NCI-H510A treated with DMSO at 0.1 percent for 48 hours (cell line): ENCODE measurements at regions not wholly inside any gene's neighbourhood (a gene's known extent, or its start where the extent isn't known, plus 50 kb on each side); places are given as distances from the start of the nearest gene placed in this dataset.
A peak's percentile ranks its signal among the peaks of the same experiment; 100 is the strongest.

ENCODE experiments used
- DNase-seq: peaks from one replicate; lab custom pipeline; 2025; lab: John Stamatoyannopoulos, UW

DNA sequence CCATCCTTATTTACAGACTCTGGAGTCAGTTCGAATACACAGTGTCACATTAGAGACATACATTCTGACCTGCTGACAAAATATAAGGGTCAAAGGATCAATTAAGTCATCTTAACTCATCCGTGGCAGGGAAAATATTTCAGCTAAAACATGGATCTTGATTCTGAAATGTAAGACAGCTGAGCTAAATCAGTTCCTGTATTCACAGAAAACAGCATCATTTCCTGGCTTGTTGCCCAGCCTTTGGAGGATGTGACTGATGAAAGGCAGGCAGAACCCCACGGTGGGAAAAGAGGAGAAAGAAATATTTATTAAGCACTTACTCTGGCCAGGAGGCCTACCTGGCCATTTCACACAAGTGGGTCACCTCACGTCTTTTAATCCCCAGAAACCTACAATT lies 101.9 kb downstream of the GAS2L3 start:
- DNase-seq, result peak; percentile 6

GRCh38 chr12:100681074-100681473 lies 107.6 kb downstream of the GAS2L3 start:
- no peak for DNase-seq

- no peak for DNase-seq
Observed at GRCh38 chr12:100682178-100682577, 108.7 kb downstream of the GAS2L3 start.

DNA sequence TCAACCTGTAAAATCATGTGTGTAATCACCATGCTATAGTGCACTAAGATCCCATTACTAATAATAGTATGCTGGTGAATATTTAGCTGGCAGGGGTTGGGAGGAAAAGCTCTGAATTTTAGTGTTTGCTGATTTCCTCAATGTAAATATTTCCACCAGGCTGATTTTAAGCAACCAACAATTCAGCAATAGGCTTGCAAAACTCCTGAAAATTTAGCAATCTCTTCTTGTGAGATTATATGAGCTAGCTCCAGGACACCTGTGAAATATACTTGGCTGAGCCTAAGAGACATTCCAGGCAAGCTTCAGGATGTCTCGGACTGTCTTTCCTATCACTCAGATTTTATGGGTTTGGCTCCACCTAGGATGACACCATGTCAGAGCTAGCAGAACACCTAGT lies 106.9 kb upstream of the ANO4 start:
- no peak for DNase-seq

- peak; percentile 8 for DNase-seq
Observed at GRCh38 chr12:100688451-100688864, 106.1 kb upstream of the ANO4 start.

GRCh38 chr12:100692502-100692901 lies 102.1 kb upstream of the ANO4 start:
- DNase-seq, result no peak

- DNase-seq, result no peak
Observed at GRCh38 chr12:100698518-100698917, 96.1 kb upstream of the ANO4 start.

- DNase-seq, result no peak
Observed at GRCh38 chr12:100699209-100699608, 95.4 kb upstream of the ANO4 start.

GRCh38 chr12:100703337-100703736 lies 91.2 kb upstream of the ANO4 start:
- no peak for DNase-seq

GRCh38 chr12:100703868-100704267 lies 90.7 kb upstream of the ANO4 start:
- no peak for DNase-seq

- peak; percentile 41 for DNase-seq
Observed at GRCh38 chr12:100706033-100706432, 88.5 kb upstream of the ANO4 start.

GRCh38 chr12:100708591-100708990 lies 86.0 kb upstream of the ANO4 start:
- DNase-seq, result no peak

DNA sequence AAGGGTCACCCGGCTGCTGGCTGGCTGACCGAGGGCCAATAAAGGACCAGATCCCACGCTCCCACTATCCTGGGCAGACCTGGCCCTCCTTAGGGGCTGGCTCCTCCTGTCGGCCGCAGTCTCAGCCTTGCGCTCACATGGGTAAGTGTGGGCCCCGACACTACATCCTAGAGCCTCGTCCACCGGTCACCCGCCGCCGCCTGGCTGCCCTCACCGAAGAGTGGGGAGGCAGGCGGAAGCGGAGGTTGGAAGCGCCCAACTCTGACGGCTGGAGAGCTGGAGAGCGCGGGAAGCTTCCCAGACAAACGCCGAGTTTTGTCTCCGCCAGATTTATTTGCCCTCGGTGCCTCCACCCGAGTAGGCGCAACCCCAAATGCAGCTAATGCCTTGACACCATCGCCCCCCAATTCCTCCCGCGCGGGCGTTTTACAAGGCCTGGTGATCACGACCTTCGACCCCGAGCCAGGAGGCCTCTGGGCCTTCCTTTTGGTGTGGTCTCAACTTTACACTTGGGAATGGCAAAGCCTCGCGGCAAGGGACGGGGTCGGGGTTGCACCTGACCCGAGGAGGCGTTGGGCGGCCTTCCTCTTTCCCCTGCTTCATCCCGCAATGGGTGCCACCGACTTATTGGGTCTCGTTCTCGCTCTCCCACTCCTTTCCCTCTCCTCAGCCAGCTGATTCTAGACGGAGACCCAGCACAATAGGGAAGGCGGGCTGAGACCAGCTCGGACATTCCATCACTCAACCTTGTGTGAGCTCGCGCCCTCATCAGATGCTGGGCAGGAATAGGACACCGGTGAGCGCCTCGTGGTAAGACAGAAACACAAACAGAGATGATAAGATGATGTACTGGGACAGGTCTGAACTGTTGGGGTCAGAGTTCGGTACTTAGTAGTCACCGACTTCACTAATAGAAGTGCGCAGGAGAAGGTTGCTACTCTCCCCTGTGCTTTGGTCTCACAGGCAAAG lies 78.3 kb upstream of the ANO4 start:
- no peak for DNase-seq

DNA sequence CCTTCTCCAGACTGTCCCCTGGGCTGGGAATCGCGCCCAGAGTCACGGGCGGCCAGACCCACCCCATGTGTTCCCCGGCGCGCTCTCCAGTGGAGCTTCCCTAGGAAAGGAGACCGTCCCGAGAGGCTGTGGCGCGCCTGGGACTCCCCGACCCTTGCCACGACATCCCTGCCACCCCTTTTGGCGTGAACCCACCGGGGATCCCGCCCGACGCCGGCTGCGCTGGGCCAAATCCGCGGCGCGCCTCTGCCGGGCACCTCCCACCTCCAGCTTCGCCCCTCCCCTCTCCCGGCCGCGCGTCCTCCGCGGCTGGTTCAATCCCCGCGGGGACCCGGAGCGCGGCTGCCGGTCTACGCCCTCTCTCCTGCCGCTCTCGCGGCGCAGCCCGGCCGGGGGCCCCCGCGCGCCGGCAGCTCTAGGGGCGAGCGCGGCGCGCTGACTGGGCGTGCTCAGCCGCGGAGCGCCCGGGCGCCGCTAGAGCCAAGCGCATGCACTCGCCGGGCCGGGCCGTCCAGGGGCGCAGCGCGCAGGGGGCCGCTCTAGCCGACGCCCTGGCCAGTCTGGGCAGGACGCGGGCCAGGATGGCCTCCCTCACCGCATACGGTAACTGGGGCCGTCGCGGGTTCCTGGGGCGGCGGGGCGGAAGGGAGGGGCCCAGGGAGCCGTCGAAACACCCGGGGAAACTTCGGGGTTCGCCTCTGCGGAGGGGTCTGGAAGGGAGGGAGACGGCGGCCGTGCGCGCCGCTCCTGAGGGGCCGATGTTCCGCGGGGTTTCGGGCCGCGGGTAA lies 77.4 kb upstream of the ANO4 start:
- no peak for DNase-seq

DNA sequence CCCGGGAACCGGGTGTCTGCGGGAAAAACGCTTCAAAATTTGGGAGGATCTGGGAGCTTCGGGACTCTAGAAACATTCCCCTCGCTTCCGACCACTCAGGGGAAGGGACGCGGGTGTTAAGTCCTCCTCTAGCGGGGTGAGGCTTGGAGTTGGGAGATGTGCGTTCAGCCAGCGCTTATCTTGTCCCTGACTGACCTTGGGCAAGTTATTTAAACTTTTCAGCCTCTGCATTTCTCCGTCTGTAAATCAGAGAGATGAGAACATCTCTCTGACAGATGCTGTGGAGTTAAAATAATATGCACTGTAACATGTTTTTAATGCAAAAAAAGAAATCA lies 76.9 kb upstream of the ANO4 start:
- DNase-seq, result no peak

- no peak for DNase-seq
Observed at GRCh38 chr12:100718187-100718586, 76.4 kb upstream of the ANO4 start.

- DNase-seq, result no peak
Observed at GRCh38 chr12:100720016-100720654, 74.4 kb upstream of the ANO4 start.

GRCh38 chr12:100721169-100721568 lies 73.4 kb upstream of the ANO4 start:
- DNase-seq, result no peak

DNA sequence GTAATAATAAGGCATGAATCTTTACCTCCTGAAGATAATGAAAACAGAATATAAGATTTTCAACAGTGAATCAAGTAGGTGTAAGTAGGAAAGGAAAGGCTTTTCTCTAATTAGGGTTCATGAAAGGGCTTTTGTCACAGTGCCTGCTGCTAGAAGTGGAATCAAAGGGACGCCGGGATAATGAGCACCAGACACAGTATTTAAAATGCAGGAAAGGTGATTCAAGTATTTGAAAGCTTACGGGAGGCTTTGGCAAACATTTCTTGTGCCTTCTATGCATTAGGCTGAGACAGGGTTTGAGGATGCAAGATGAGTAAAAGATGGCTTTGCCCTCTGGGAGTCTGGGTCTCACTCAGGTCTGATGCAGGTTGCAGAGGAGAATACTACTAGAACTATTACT lies 70.5 kb upstream of the ANO4 start:
- DNase-seq, result no peak

DNA sequence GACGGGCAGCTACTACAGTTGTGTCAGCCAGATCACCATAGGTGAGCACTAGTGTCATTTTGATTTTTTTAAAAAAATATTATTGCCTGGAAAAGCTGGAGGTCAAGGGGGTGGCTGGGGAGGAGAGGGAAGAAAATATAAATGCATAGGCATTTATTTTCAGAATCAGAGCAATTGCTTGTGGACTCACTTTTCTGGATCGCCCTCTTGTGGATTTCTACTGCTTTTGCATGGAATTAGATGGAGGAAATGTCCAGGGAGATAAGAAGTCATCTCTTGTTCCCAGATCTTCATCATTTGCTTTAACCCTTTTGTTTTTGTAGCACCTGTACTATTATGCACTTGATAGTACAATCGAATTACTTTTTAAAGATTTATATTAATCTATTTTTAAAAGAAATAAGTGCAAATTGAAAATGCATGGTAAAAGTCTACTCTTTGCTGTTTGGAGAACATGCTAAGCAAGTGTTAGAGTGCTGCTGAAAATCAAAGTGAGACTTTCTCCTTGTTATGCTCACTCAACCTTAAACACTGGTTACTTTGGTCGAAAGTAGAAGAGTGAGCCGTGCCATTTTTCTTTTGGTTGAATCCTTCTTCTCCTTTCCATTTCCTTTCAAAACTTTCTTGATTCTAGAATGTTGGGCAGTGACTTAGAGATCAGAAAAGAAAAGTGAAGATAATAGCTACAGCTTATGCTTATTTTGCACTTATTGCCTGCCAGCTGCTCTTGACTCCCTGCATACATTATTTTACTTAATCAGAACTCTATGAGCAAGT lies 60.6 kb upstream of the ANO4 start:
- DNase-seq, result peak; percentile 85

- no peak for DNase-seq
Observed at GRCh38 chr12:100737168-100737567, 57.4 kb upstream of the ANO4 start.

DNA sequence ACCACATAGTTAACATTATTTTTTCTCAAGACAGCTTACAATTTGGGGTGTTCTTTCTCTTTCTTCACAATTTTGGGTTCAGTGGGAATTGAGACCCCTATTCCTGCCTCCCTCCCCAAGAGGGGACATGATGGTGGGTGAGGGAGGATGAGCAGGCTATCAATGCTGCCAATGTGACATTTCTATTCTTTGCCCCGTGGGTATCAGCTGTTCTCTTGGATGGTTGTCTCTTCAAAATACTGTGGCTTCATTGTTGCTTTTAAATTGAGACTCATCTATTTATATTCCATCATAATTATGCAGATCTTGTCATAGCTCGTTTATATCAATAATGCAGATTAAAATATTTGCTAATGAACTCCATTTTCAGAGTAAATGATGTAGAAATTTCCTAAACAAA lies 56.5 kb upstream of the ANO4 start:
- DNase-seq, result no peak
